OCI-LY7 (cell line): ENCODE measurements at regions not wholly inside any gene's neighbourhood (a gene's known extent, or its start where the extent isn't known, plus 50 kb on each side); places are given as distances from the start of the nearest gene placed in this dataset.

Experiments used
- EZH2phosphoT487 ChIP-seq: fragments of 200-600 bp; sonication (generic); IDR thresholded peaks from 2 replicates; pipeline ENCODE4 v1.6.1; 2018; ENCODE audit warnings: low read depth, borderline replicate concordance, mild to moderate bottlenecking, mixed run types, antibody characterized with exemption, low read length, moderate library complexity, mixed read lengths
- TF ChIP-seq, protein P1 (sequence below): fragments of 200-600 bp; sonication (generic); conservative IDR thresholded peaks from 2 replicates; pipeline ENCODE4 v1.5.1; 2014; ENCODE audit warnings: mild to moderate bottlenecking, antibody characterized with exemption, low read length, moderate library complexity, mixed read lengths

DNA sequence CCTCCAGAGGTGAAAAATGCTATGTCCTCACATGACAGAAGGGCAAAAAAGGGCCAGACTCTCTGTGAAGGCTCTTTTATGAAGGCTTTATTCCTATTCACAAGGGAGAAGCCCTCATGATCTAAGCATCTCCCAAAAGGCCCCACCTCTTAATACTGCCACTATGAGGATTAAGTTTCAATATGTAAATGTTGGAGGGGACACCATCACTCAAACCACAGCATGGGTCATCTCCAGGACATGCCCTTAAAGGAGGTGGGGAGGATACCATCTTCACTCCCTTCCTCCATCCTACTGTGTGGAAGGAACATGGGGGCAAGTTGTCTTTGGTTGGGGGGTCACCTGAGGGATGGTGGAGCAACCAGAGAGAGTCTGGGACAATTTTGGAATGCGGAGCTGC lies 170.1 kb downstream of the TRIM33 start:
- TF ChIP-seq, protein P1, sequence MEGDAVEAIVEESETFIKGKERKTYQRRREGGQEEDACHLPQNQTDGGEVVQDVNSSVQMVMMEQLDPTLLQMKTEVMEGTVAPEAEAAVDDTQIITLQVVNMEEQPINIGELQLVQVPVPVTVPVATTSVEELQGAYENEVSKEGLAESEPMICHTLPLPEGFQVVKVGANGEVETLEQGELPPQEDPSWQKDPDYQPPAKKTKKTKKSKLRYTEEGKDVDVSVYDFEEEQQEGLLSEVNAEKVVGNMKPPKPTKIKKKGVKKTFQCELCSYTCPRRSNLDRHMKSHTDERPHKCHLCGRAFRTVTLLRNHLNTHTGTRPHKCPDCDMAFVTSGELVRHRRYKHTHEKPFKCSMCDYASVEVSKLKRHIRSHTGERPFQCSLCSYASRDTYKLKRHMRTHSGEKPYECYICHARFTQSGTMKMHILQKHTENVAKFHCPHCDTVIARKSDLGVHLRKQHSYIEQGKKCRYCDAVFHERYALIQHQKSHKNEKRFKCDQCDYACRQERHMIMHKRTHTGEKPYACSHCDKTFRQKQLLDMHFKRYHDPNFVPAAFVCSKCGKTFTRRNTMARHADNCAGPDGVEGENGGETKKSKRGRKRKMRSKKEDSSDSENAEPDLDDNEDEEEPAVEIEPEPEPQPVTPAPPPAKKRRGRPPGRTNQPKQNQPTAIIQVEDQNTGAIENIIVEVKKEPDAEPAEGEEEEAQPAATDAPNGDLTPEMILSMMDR: no peak
- TF ChIP-seq EZH2phosphoT487: no peak
